Stomach (tissue), 4 donors: ENCODE measurements at regions not wholly inside any gene's neighbourhood (a gene's known extent, or its start where the extent isn't known, plus 50 kb on each side); places are given as distances from the start of the nearest gene placed in this dataset.

Source experiments
- CTCF ChIP-seq, 7 experiments: fragments of 450-650 bp in 4 of 7; fragments of 200-600 bp in 3 of 7; sonication (generic) in 3 of 7; IDR thresholded peaks; one replicate each; pipeline ENCODE4 v1.5.1; 2016 to 2019; ENCODE audit warnings: antibody characterized with exemption in 7 of 7, control low read depth in 2 of 7, mild to moderate bottlenecking in 1 of 7
- POLR2AphosphoS5 ChIP-seq, 3 donors: sonication (generic); formaldehyde crosslinking; IDR thresholded peaks; one replicate each; pipeline ENCODE4 v1.6.1; 2016; ENCODE audit warnings: antibody characterized with exemption in 3 of 3

- no peak for TF ChIP-seq CTCF (IDR thresholded peaks at IDR 0.05)
- TF ChIP-seq POLR2AphosphoS5 (IDR thresholded peaks at IDR 0.05): no peak
These were observed 65.8 kb upstream of the CD93 start for GRCh38 chr20:23151885-23152284.
